ENCODE measurements at regions not wholly inside any gene's neighbourhood (a gene's known extent, or its start where the extent isn't known, plus 50 kb on each side); places are given as distances from the start of the nearest gene placed in this dataset.

- no peaks in the 10 kb centered on the region for H3K79me2 ChIP-seq (ENCODE audit: insufficient read depth, low read length)
- no peak overlapping the region for H3K27ac ChIP-seq (ENCODE audit: low read length)
- no peaks in the 10 kb centered on the region for H3K9me3 ChIP-seq (ENCODE audit: insufficient read depth, low read length, severe bottlenecking)
- no peak overlapping the region for H3K4me3 ChIP-seq (ENCODE audit: low read depth in 1 of 2, low read length in 2 of 2)
- TF ChIP-seq CTCF (IDR thresholded peaks at IDR 0.05; ENCODE audit: borderline replicate concordance, extremely low read depth, low read length, poor library complexity, severe bottlenecking) (no peak), EZH2 (IDR thresholded peaks at IDR 0.05; ENCODE audit: borderline replicate concordance, low read depth, low read length, severe bottlenecking) (no peak)
- H3K4me2 ChIP-seq (ENCODE audit: insufficient read depth, low read length), result no peak overlapping the region
- H3K4me1 ChIP-seq (ENCODE audit: insufficient read depth, low read length), result no peaks in the 10 kb centered on the region
- no peaks in the 10 kb centered on the region for H4K20me1 ChIP-seq (ENCODE audit: insufficient read depth, low read length)
- ATAC-seq (ENCODE audit: insufficient read depth, low read depth) (no peak), DNase-seq (no peak)
- no peaks in the 10 kb centered on the region for H3K36me3 ChIP-seq (ENCODE audit: insufficient read depth, low read length)
- no peaks in the 10 kb centered on the region for H3K27me3 ChIP-seq (ENCODE audit: insufficient read depth, low read length, poor library complexity)
- no peak overlapping the region for H2AFZ ChIP-seq (ENCODE audit: low read depth, low read length)
- no peak overlapping the region for H3K9ac ChIP-seq (ENCODE audit: low read depth, low read length)
Measured at GRCh38 chr6:19312241-19312978, 524.8 kb upstream of the ID4 start.

GRCh38 chr6:19317431-19317986 is 519.7 kb upstream of the ID4 start:
- H3K9me3 ChIP-seq (ENCODE audit: insufficient read depth, low read length, severe bottlenecking), result no peaks in the 10 kb centered on the region
- no peak overlapping the region for H3K4me2 ChIP-seq (ENCODE audit: insufficient read depth, low read length)
- H3K4me3 ChIP-seq (ENCODE audit: low read depth in 1 of 2, low read length in 2 of 2), result no peak overlapping the region
- H3K27me3 ChIP-seq (ENCODE audit: insufficient read depth, low read length, poor library complexity), result no peaks in the 10 kb centered on the region
- H4K20me1 ChIP-seq (ENCODE audit: insufficient read depth, low read length), result no peaks in the 10 kb centered on the region
- H3K36me3 ChIP-seq (ENCODE audit: insufficient read depth, low read length), result no peaks in the 10 kb centered on the region
- H3K9ac ChIP-seq (ENCODE audit: low read depth, low read length), result no peak overlapping the region
- H2AFZ ChIP-seq (ENCODE audit: low read depth, low read length), result no peak overlapping the region
- ATAC-seq (ENCODE audit: insufficient read depth, low read depth) (no peak), DNase-seq (no peak)
- no peak overlapping the region for H3K27ac ChIP-seq (ENCODE audit: low read length)
- H3K4me1 ChIP-seq (ENCODE audit: insufficient read depth, low read length), result no peaks in the 10 kb centered on the region
- H3K79me2 ChIP-seq (ENCODE audit: insufficient read depth, low read length), result no peaks in the 10 kb centered on the region
- TF ChIP-seq EZH2 (IDR thresholded peaks at IDR 0.05; ENCODE audit: borderline replicate concordance, low read depth, low read length, severe bottlenecking), result no peak
- TF ChIP-seq CTCF (IDR thresholded peaks at IDR 0.05; ENCODE audit: borderline replicate concordance, extremely low read depth, low read length, poor library complexity, severe bottlenecking), result no peak

GRCh38 chr6:19319005-19319404 is 518.2 kb upstream of the ID4 start:
- Histone ChIP-seq H3K4me1 (ENCODE audit: insufficient read depth, low read length) (no peaks in the 10 kb centered on the region), H3K4me2 (ENCODE audit: insufficient read depth, low read length) (no peak overlapping the region), H3K36me3 (ENCODE audit: insufficient read depth, low read length) (no peaks in the 10 kb centered on the region), H3K9ac (ENCODE audit: low read depth, low read length) (no peak overlapping the region), H4K20me1 (ENCODE audit: insufficient read depth, low read length) (no peaks in the 10 kb centered on the region), H3K9me3 (ENCODE audit: insufficient read depth, low read length, severe bottlenecking) (no peaks in the 10 kb centered on the region), H3K27ac (ENCODE audit: low read length) (no peak overlapping the region), H2AFZ (ENCODE audit: low read depth, low read length) (no peak overlapping the region), H3K27me3 (ENCODE audit: insufficient read depth, low read length, poor library complexity) (no peaks in the 10 kb centered on the region), H3K4me3 (ENCODE audit: low read depth in 1 of 2, low read length in 2 of 2) (no peak overlapping the region), H3K79me2 (ENCODE audit: insufficient read depth, low read length) (no peaks in the 10 kb centered on the region)
- DNase-seq (no peak), ATAC-seq (ENCODE audit: insufficient read depth, low read depth) (no peak)
- TF ChIP-seq CTCF (IDR thresholded peaks at IDR 0.05; ENCODE audit: borderline replicate concordance, extremely low read depth, low read length, poor library complexity, severe bottlenecking) (no peak), EZH2 (IDR thresholded peaks at IDR 0.05; ENCODE audit: borderline replicate concordance, low read depth, low read length, severe bottlenecking) (no peak)
